HUES64 (cell line): ENCODE measurements at regions not wholly inside any gene's neighbourhood (a gene's known extent, or its start where the extent isn't known, plus 50 kb on each side); places are given as distances from the start of the nearest gene placed in this dataset.

Experiments used
- H3K27ac ChIP-seq: 2 replicates; pipeline ENCODE4 v1.7.0; 2013; ENCODE audit warnings: low read depth, low read length, inconsistent platforms
- H3K27me3 ChIP-seq: 2 replicates; pipeline ENCODE4 v1.6.1; 2013; ENCODE audit warnings: mild to moderate bottlenecking, low read length; ENCODE audit not compliant: insufficient read depth
- H3K36me3 ChIP-seq: 2 replicates; pipeline ENCODE4 v1.6.1; 2013; ENCODE audit warnings: mild to moderate bottlenecking, low read length; ENCODE audit not compliant: insufficient read depth
- H3K4me1 ChIP-seq: 2 replicates; pipeline ENCODE4 v1.6.1; 2013; ENCODE audit warnings: mild to moderate bottlenecking, low read length, moderate library complexity; ENCODE audit not compliant: insufficient read depth
- H3K4me3 ChIP-seq: 2 replicates; pipeline ENCODE4 v1.5.1; 2013; ENCODE audit warnings: mild to moderate bottlenecking, low read length, moderate library complexity
- H3K9ac ChIP-seq: 2 replicates; pipeline ENCODE4 v1.6.1; 2013; ENCODE audit warnings: mild to moderate bottlenecking, low read depth, low read length
- H3K9me3 ChIP-seq: 2 replicates; pipeline ENCODE4 v1.6.1; 2013; ENCODE audit warnings: low read depth, low read length; ENCODE audit not compliant: insufficient read depth
- whole genome bisulfite sequencing: fragments of 150-250, 120-280 bp; methylation state at CpG from one replicate; pipeline ENCODE4 v1.1.7; 2013; ENCODE audit warnings: missing lambda C conversion rate; 5-methylcytosine and 5-hydroxymethylcytosine counted together

GRCh38 chr16:55203570-55203969 lies 120.4 kb upstream of the IRX6 start:
- Histone ChIP-seq H3K36me3 (no peaks in the 10 kb centered on the region), H3K27ac (no peak overlapping the region), H3K9me3 (0 out of 2 replicates have a peak, but pooled peaks cover 4% of the 10 kb centered on the region), H3K9ac (no peak overlapping the region), H3K27me3 (no peaks in the 10 kb centered on the region), H3K4me1 (no peaks in the 10 kb centered on the region), H3K4me3 (no peak overlapping the region)
- 94% methylated on average over 9 of the region's 9 CpGs for WGBS

- H3K36me3 ChIP-seq: no peaks in the 10 kb centered on the region
- H3K9ac ChIP-seq: no peak overlapping the region
- no peaks in the 10 kb centered on the region for H3K27me3 ChIP-seq
- H3K9me3 ChIP-seq: no peaks in the 10 kb centered on the region
- no peak overlapping the region for H3K4me3 ChIP-seq
- no peak overlapping the region for H3K27ac ChIP-seq
- 86% methylated on average over 1 of the region's 1 CpG for WGBS
- no peaks in the 10 kb centered on the region for H3K4me1 ChIP-seq
Observed at GRCh38 chr16:55204069-55204468, 119.9 kb upstream of the IRX6 start.

GRCh38 chr16:55204923-55205322 lies 119.1 kb upstream of the IRX6 start:
- Histone ChIP-seq H3K9ac (no peak overlapping the region), H3K4me1 (no peaks in the 10 kb centered on the region), H3K27me3 (no peaks in the 10 kb centered on the region), H3K27ac (no peak overlapping the region), H3K36me3 (no peaks in the 10 kb centered on the region), H3K9me3 (no peaks in the 10 kb centered on the region), H3K4me3 (no peak overlapping the region)
- WGBS: 58% methylated on average over 1 of the region's 2 CpGs

- no peaks in the 10 kb centered on the region for H3K4me1 ChIP-seq
- H3K27me3 ChIP-seq: no peaks in the 10 kb centered on the region
- no peaks in the 10 kb centered on the region for H3K36me3 ChIP-seq
- no peak overlapping the region for H3K4me3 ChIP-seq
- H3K27ac ChIP-seq: no peak overlapping the region
- no peak overlapping the region for H3K9ac ChIP-seq
- WGBS: 96% methylated on average over 7 of the region's 7 CpGs
- H3K9me3 ChIP-seq: no peaks in the 10 kb centered on the region
Observed at GRCh38 chr16:55207693-55208428, 116.1 kb upstream of the IRX6 start.

GRCh38 chr16:55209626-55210025 lies 114.4 kb upstream of the IRX6 start:
- H3K9ac ChIP-seq: no peak overlapping the region
- no peaks in the 10 kb centered on the region for H3K4me1 ChIP-seq
- WGBS: 97% methylated on average over 4 of the region's 6 CpGs
- H3K4me3 ChIP-seq: no peak overlapping the region
- H3K36me3 ChIP-seq: no peaks in the 10 kb centered on the region
- no peak overlapping the region for H3K27ac ChIP-seq
- no peaks in the 10 kb centered on the region for H3K9me3 ChIP-seq
- H3K27me3 ChIP-seq: no peaks in the 10 kb centered on the region

GRCh38 chr16:55212791-55213190 lies 111.2 kb upstream of the IRX6 start:
- H3K4me3 ChIP-seq: no peak overlapping the region
- H3K27me3 ChIP-seq: no peaks in the 10 kb centered on the region
- WGBS: 88% methylated on average over 2 of the region's 2 CpGs
- no peaks in the 10 kb centered on the region for H3K9me3 ChIP-seq
- no peaks in the 10 kb centered on the region for H3K4me1 ChIP-seq
- H3K27ac ChIP-seq: no peak overlapping the region
- no peaks in the 10 kb centered on the region for H3K36me3 ChIP-seq
- no peak overlapping the region for H3K9ac ChIP-seq

- 65% methylated on average over 2 of the region's 2 CpGs for WGBS
- H3K27me3 ChIP-seq: no peaks in the 10 kb centered on the region
- H3K4me3 ChIP-seq: no peak overlapping the region
- H3K36me3 ChIP-seq: no peaks in the 10 kb centered on the region
- H3K9ac ChIP-seq: no peak overlapping the region
- H3K9me3 ChIP-seq: no peaks in the 10 kb centered on the region
- no peaks in the 10 kb centered on the region for H3K4me1 ChIP-seq
- no peak overlapping the region for H3K27ac ChIP-seq
Observed at GRCh38 chr16:55214412-55214811, 109.6 kb upstream of the IRX6 start.

- Histone ChIP-seq H3K9me3 (no peaks in the 10 kb centered on the region), H3K4me3 (no peak overlapping the region), H3K27ac (no peak overlapping the region), H3K9ac (no peak overlapping the region), H3K27me3 (no peaks in the 10 kb centered on the region), H3K4me1 (no peaks in the 10 kb centered on the region), H3K36me3 (no peaks in the 10 kb centered on the region)
- 92% methylated on average over 5 of the region's 5 CpGs for WGBS
Observed at GRCh38 chr16:55214974-55215494, 109.0 kb upstream of the IRX6 start.

- no peak overlapping the region for H3K27ac ChIP-seq
- H3K4me1 ChIP-seq: no peaks in the 10 kb centered on the region
- H3K27me3 ChIP-seq: no peaks in the 10 kb centered on the region
- H3K9ac ChIP-seq: no peak overlapping the region
- 63% methylated on average over 2 of the region's 2 CpGs for WGBS
- H3K4me3 ChIP-seq: no peak overlapping the region
- H3K9me3 ChIP-seq: no peaks in the 10 kb centered on the region
- H3K36me3 ChIP-seq: no peaks in the 10 kb centered on the region
Observed at GRCh38 chr16:55217392-55217791, 106.6 kb upstream of the IRX6 start.

GRCh38 chr16:55221836-55222235 lies 102.2 kb upstream of the IRX6 start:
- H3K9ac ChIP-seq: no peak overlapping the region
- H3K4me3 ChIP-seq: no peak overlapping the region
- WGBS: 96% methylated on average over 3 of the region's 3 CpGs
- H3K27me3 ChIP-seq: no peaks in the 10 kb centered on the region
- H3K9me3 ChIP-seq: peaks cover 11% of the 10 kb centered on the region; the same call in 1 of the 2 replicates
- H3K36me3 ChIP-seq: no peaks in the 10 kb centered on the region
- no peak overlapping the region for H3K27ac ChIP-seq
- H3K4me1 ChIP-seq: peaks cover 6% of the 10 kb centered on the region; the same call in 1 of the 2 replicates

GRCh38 chr16:55222486-55222885 lies 101.5 kb upstream of the IRX6 start:
- Histone ChIP-seq H3K27me3 (no peaks in the 10 kb centered on the region), H3K27ac (no peak overlapping the region), H3K9me3 (peaks cover 11% of the 10 kb centered on the region; the same call in 1 of the 2 replicates), H3K4me3 (no peak overlapping the region), H3K4me1 (peaks cover 6% of the 10 kb centered on the region; the same call in 1 of the 2 replicates), H3K9ac (no peak overlapping the region), H3K36me3 (no peaks in the 10 kb centered on the region)
- WGBS: 89% methylated on average over 7 of the region's 7 CpGs
